ENCODE measurements at regions not wholly inside any gene's neighbourhood (a gene's known extent, or its start where the extent isn't known, plus 50 kb on each side); places are given as distances from the start of the nearest gene placed in this dataset.
"Not testable (repeated sequence)": the region's sequence is repeated elsewhere in the genome, so short reads cannot be mapped to it uniquely, and the experiment has no call there.

GRCh38 chr18:75698861-75699260 is 271.4 kb upstream of the SMIM21 start:
- H3K4me3 Mint-ChIP-seq (ENCODE audit: unreplicated experiment), result no peak overlapping the region
- no peaks in the 10 kb centered on the region for H3K4me1 Mint-ChIP-seq (ENCODE audit: unreplicated experiment)
- no peaks in the 10 kb centered on the region for H3K27me3 Mint-ChIP-seq (ENCODE audit: unreplicated experiment)
- DNase-seq (ENCODE audit: low spot score), result no peak
- no peak overlapping the region for H3K27ac Mint-ChIP-seq (ENCODE audit: unreplicated experiment)
- no peak for TF ChIP-seq CTCF (IDR thresholded peaks at IDR 0.05; ENCODE audit: unreplicated experiment)
- peaks cover 9% of the 10 kb centered on the region for H3K36me3 Mint-ChIP-seq (ENCODE audit: low read depth, unreplicated experiment)
- H3K9me3 Mint-ChIP-seq (ENCODE audit: unreplicated experiment), result peaks cover 15% of the 10 kb centered on the region

- peaks cover 1% of the 10 kb centered on the region for H3K27me3 Mint-ChIP-seq (ENCODE audit: unreplicated experiment)
- no peak overlapping the region for H3K27ac Mint-ChIP-seq (ENCODE audit: unreplicated experiment)
- no peaks in the 10 kb centered on the region for H3K4me1 Mint-ChIP-seq (ENCODE audit: unreplicated experiment)
Observed at GRCh38 chr18:75697493-75697892, 270.0 kb upstream of the SMIM21 start.

GRCh38 chr18:75696391-75696790 is 268.9 kb upstream of the SMIM21 start:
- H3K27ac Mint-ChIP-seq (ENCODE audit: unreplicated experiment), result no peak overlapping the region
- no peaks in the 10 kb centered on the region for H3K4me1 Mint-ChIP-seq (ENCODE audit: unreplicated experiment)
- no peak for TF ChIP-seq CTCF (IDR thresholded peaks at IDR 0.05; ENCODE audit: unreplicated experiment)
- no peaks in the 10 kb centered on the region for H3K36me3 Mint-ChIP-seq (ENCODE audit: low read depth, unreplicated experiment)
- H3K27me3 Mint-ChIP-seq (ENCODE audit: unreplicated experiment), result peaks cover 1% of the 10 kb centered on the region
- DNase-seq (ENCODE audit: low spot score), result no peak
- no peak overlapping the region for H3K4me3 Mint-ChIP-seq (ENCODE audit: unreplicated experiment)
- H3K9me3 Mint-ChIP-seq (ENCODE audit: unreplicated experiment), result no peaks in the 10 kb centered on the region

More at GRCh38 chr18:75697493-75697892, 270.0 kb upstream of the SMIM21 start:
- Mint-ChIP-seq H3K9me3 (ENCODE audit: unreplicated experiment) (peaks cover 5% of the 10 kb centered on the region), H3K4me3 (ENCODE audit: unreplicated experiment) (no peak overlapping the region), H3K36me3 (ENCODE audit: low read depth, unreplicated experiment) (peaks cover 5% of the 10 kb centered on the region)
- no peak for TF ChIP-seq CTCF (IDR thresholded peaks at IDR 0.05; ENCODE audit: unreplicated experiment)
- DNase-seq (ENCODE audit: low spot score), result no peak

DNA sequence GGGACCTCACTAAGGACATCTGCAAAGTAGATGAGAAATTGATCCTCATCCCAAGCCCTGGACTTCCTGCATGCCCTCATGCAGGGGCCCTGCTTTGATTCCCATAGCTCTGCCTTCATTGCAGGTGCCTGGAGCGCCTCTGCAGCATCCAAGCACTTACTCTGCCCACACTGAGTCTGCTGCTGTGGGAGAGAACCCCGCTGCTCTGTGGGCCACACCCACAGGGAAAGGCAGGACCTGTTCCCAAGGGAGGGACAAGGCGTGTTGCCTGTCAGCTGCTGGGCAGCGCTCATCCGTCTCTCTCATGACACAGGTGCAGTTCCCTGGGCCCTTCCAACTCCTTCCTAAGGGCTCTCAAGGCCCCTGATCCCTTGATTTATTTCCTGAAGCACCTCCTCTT is 266.8 kb upstream of the SMIM21 start:
- no peak for TF ChIP-seq CTCF (IDR thresholded peaks at IDR 0.05; ENCODE audit: unreplicated experiment)
- H3K36me3 Mint-ChIP-seq (ENCODE audit: low read depth, unreplicated experiment), result no peaks in the 10 kb centered on the region
- no peak overlapping the region for H3K27ac Mint-ChIP-seq (ENCODE audit: unreplicated experiment)
- H3K4me1 Mint-ChIP-seq (ENCODE audit: unreplicated experiment), result no peaks in the 10 kb centered on the region
- peaks cover 1% of the 10 kb centered on the region for H3K27me3 Mint-ChIP-seq (ENCODE audit: unreplicated experiment)
- no peak overlapping the region for H3K4me3 Mint-ChIP-seq (ENCODE audit: unreplicated experiment)
- no peak for DNase-seq (ENCODE audit: low spot score)
- no peaks in the 10 kb centered on the region for H3K9me3 Mint-ChIP-seq (ENCODE audit: unreplicated experiment)

DNA sequence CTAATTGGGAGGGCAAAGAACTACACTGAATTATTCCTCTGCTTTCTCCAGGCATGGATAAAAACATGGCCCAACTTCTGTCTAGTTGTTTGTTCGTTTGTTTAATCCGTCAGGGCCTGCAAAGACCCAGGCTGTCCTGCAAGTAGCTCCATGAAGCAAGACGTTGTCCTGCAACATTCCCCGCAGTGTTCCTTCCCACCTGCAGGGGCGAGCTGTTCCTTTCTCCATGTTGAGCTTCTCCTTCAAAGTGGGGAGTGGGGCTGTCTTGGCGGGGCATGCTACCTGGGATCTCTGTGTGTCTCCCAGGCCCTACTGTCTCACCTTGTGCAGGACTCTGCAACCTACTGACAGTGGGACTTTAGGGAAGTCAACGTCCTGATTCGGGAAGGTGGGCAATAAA is 264.0 kb upstream of the SMIM21 start:
- H3K4me3 Mint-ChIP-seq (ENCODE audit: unreplicated experiment), result no peak overlapping the region
- H3K9me3 Mint-ChIP-seq (ENCODE audit: unreplicated experiment), result no peaks in the 10 kb centered on the region
- no peaks in the 10 kb centered on the region for H3K4me1 Mint-ChIP-seq (ENCODE audit: unreplicated experiment)
- peaks cover 1% of the 10 kb centered on the region for H3K27me3 Mint-ChIP-seq (ENCODE audit: unreplicated experiment)
- no peaks in the 10 kb centered on the region for H3K36me3 Mint-ChIP-seq (ENCODE audit: low read depth, unreplicated experiment)
- no peak for TF ChIP-seq CTCF (IDR thresholded peaks at IDR 0.05; ENCODE audit: unreplicated experiment)
- DNase-seq (ENCODE audit: low spot score), result no peak
- H3K27ac Mint-ChIP-seq (ENCODE audit: unreplicated experiment), result no peak overlapping the region

- H3K27me3 Mint-ChIP-seq (ENCODE audit: unreplicated experiment); H3K9me3 Mint-ChIP-seq (ENCODE audit: unreplicated experiment); H3K27ac Mint-ChIP-seq (ENCODE audit: unreplicated experiment); H3K4me3 Mint-ChIP-seq (ENCODE audit: unreplicated experiment); H3K4me1 Mint-ChIP-seq (ENCODE audit: unreplicated experiment); H3K36me3 Mint-ChIP-seq (ENCODE audit: low read depth, unreplicated experiment); DNase-seq (ENCODE audit: low spot score): not testable (repeated sequence)
Observed at GRCh38 chr18:75690283-75690682, 262.8 kb upstream of the SMIM21 start.

Measured in endothelial cell (in vitro differentiated cells).